ENCODE measurements at regions not wholly inside any gene's neighbourhood (a gene's known extent, or its start where the extent isn't known, plus 50 kb on each side); places are given as distances from the start of the nearest gene placed in this dataset.

DNA sequence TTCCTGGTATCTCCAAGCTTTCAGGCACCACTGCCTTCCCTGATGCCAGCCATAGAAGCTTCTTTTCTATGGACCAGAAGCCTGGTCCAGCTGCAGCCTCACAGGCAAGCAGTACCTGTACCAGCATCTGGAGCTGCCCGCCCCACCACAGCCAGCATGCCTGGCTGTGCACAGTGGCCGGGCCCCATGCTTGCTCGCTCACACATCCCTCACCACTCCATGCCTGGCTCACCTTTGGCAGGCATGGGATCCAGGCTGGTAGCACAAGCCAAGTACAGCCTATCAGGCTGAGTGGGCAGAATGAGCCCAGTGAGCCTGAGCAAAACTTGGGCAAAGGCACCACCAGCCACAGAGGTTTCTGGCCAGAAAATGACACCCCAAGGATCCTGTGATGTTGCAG lies 93.4 kb downstream of the TPRA1 start:
- TF ChIP-seq CTCF (IDR thresholded peaks at IDR 0.05), result no peak
- TF ChIP-seq, protein P1, sequence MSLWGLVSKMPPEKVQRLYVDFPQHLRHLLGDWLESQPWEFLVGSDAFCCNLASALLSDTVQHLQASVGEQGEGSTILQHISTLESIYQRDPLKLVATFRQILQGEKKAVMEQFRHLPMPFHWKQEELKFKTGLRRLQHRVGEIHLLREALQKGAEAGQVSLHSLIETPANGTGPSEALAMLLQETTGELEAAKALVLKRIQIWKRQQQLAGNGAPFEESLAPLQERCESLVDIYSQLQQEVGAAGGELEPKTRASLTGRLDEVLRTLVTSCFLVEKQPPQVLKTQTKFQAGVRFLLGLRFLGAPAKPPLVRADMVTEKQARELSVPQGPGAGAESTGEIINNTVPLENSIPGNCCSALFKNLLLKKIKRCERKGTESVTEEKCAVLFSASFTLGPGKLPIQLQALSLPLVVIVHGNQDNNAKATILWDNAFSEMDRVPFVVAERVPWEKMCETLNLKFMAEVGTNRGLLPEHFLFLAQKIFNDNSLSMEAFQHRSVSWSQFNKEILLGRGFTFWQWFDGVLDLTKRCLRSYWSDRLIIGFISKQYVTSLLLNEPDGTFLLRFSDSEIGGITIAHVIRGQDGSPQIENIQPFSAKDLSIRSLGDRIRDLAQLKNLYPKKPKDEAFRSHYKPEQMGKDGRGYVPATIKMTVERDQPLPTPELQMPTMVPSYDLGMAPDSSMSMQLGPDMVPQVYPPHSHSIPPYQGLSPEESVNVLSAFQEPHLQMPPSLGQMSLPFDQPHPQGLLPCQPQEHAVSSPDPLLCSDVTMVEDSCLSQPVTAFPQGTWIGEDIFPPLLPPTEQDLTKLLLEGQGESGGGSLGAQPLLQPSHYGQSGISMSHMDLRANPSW (CRISPR knock-in tag; conservative IDR thresholded peaks at IDR 0.05; ENCODE audit: low read depth), result no peak
- TF ChIP-seq ZNF138 (CRISPR knock-in tag; conservative IDR thresholded peaks at IDR 0.05), result no peak
- no peak for TF ChIP-seq IRF2 (CRISPR knock-in tag; IDR thresholded peaks at IDR 0.05; ENCODE audit: borderline replicate concordance, low read depth)
- no peak for TF ChIP-seq CBFB (CRISPR knock-in tag; IDR thresholded peaks at IDR 0.05; ENCODE audit: low read depth)
- TF ChIP-seq, protein P2, sequence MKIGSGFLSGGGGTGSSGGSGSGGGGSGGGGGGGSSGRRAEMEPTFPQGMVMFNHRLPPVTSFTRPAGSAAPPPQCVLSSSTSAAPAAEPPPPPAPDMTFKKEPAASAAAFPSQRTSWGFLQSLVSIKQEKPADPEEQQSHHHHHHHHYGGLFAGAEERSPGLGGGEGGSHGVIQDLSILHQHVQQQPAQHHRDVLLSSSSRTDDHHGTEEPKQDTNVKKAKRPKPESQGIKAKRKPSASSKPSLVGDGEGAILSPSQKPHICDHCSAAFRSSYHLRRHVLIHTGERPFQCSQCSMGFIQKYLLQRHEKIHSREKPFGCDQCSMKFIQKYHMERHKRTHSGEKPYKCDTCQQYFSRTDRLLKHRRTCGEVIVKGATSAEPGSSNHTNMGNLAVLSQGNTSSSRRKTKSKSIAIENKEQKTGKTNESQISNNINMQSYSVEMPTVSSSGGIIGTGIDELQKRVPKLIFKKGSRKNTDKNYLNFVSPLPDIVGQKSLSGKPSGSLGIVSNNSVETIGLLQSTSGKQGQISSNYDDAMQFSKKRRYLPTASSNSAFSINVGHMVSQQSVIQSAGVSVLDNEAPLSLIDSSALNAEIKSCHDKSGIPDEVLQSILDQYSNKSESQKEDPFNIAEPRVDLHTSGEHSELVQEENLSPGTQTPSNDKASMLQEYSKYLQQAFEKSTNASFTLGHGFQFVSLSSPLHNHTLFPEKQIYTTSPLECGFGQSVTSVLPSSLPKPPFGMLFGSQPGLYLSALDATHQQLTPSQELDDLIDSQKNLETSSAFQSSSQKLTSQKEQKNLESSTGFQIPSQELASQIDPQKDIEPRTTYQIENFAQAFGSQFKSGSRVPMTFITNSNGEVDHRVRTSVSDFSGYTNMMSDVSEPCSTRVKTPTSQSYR (CRISPR knock-in tag; IDR thresholded peaks at IDR 0.05), result no peak
- TF ChIP-seq, protein P3, sequence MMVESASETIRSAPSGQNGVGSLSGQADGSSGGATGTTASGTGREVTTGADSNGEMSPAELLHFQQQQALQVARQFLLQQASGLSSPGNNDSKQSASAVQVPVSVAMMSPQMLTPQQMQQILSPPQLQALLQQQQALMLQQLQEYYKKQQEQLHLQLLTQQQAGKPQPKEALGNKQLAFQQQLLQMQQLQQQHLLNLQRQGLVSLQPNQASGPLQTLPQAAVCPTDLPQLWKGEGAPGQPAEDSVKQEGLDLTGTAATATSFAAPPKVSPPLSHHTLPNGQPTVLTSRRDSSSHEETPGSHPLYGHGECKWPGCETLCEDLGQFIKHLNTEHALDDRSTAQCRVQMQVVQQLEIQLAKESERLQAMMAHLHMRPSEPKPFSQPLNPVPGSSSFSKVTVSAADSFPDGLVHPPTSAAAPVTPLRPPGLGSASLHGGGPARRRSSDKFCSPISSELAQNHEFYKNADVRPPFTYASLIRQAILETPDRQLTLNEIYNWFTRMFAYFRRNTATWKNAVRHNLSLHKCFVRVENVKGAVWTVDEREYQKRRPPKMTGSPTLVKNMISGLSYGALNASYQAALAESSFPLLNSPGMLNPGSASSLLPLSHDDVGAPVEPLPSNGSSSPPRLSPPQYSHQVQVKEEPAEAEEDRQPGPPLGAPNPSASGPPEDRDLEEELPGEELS (CRISPR knock-in tag; IDR thresholded peaks at IDR 0.05), result no peak
- no peak for TF ChIP-seq ZNF425 (CRISPR knock-in tag; conservative IDR thresholded peaks at IDR 0.05)
- TF ChIP-seq USF1 (CRISPR knock-in tag; IDR thresholded peaks at IDR 0.05), result no peak
- TF ChIP-seq, protein P4, sequence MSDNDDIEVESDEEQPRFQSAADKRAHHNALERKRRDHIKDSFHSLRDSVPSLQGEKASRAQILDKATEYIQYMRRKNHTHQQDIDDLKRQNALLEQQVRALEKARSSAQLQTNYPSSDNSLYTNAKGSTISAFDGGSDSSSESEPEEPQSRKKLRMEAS (CRISPR knock-in tag; IDR thresholded peaks at IDR 0.05), result no peak

All from WTC11 (cell line).